ENCODE measurements at regions not wholly inside any gene's neighbourhood (a gene's known extent, or its start where the extent isn't known, plus 50 kb on each side); places are given as distances from the start of the nearest gene placed in this dataset.

- H3K9me2 ChIP-seq (replicated peaks; ENCODE audit: control insufficient read depth, low read length): no peaks in the 10 kb centered on the region
- H3K4me3 ChIP-seq (ENCODE audit: low read length): no peak overlapping the region
- no peaks in the 10 kb centered on the region for H3K4me1 ChIP-seq (ENCODE audit: control insufficient read depth, low read length)
- no peak for TF ChIP-seq EZH2phosphoT487 (IDR thresholded peaks at IDR 0.05; ENCODE audit: borderline replicate concordance, low read length)
- TF ChIP-seq, protein P1, sequence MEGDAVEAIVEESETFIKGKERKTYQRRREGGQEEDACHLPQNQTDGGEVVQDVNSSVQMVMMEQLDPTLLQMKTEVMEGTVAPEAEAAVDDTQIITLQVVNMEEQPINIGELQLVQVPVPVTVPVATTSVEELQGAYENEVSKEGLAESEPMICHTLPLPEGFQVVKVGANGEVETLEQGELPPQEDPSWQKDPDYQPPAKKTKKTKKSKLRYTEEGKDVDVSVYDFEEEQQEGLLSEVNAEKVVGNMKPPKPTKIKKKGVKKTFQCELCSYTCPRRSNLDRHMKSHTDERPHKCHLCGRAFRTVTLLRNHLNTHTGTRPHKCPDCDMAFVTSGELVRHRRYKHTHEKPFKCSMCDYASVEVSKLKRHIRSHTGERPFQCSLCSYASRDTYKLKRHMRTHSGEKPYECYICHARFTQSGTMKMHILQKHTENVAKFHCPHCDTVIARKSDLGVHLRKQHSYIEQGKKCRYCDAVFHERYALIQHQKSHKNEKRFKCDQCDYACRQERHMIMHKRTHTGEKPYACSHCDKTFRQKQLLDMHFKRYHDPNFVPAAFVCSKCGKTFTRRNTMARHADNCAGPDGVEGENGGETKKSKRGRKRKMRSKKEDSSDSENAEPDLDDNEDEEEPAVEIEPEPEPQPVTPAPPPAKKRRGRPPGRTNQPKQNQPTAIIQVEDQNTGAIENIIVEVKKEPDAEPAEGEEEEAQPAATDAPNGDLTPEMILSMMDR (IDR thresholded peaks at IDR 0.05; ENCODE audit: low read depth, low read length, poor library complexity, severe bottlenecking): no peak
- H4K20me1 ChIP-seq (ENCODE audit: control insufficient read depth, insufficient read depth, low read depth, low read length): no peaks in the 10 kb centered on the region
- H3K9me3 ChIP-seq (ENCODE audit: control insufficient read depth, insufficient read depth, low read length): no peaks in the 10 kb centered on the region
- no peak overlapping the region for H3K4me2 ChIP-seq (ENCODE audit: low read length)
- H3F3A ChIP-seq (ENCODE audit: control insufficient read depth, insufficient read depth): no peaks in the 10 kb centered on the region
- no peaks in the 10 kb centered on the region for H3K27me3 ChIP-seq (ENCODE audit: control insufficient read depth, low read length)
- H3K79me2 ChIP-seq (ENCODE audit: control insufficient read depth, low read length): no peaks in the 10 kb centered on the region
- H3K27ac ChIP-seq (ENCODE audit: low read depth, low read length): no peak overlapping the region
- H3K36me3 ChIP-seq (ENCODE audit: control insufficient read depth, low read length): no peaks in the 10 kb centered on the region
Observed at GRCh38 chr9:80883826-80884579, 805.3 kb downstream of the TLE1 start.

DNA sequence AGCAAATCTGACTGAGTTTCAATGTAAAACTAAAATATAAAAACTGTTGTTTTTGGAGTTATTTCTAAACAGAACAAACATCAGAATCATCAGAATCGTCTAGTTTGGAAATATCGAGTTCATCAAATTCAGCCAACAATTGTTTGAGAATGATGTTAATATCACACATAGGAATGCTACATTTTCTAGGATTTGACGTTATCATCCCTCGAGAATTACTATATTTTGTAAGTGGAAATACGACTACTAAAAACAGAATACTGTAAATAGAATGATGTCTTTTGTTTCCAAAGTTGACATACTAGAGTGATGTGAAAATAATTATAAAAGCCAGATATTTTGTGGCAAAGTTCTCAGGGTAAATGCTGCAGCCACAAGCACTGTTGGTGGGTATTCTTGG, 805.9 kb downstream of the TLE1 start:
- no peaks in the 10 kb centered on the region for H4K20me1 ChIP-seq (ENCODE audit: control insufficient read depth, insufficient read depth, low read depth, low read length)
- H3K4me1 ChIP-seq (ENCODE audit: control insufficient read depth, low read length): no peaks in the 10 kb centered on the region
- H3K79me2 ChIP-seq (ENCODE audit: control insufficient read depth, low read length): no peaks in the 10 kb centered on the region
- H3K9me2 ChIP-seq (replicated peaks; ENCODE audit: control insufficient read depth, low read length): no peaks in the 10 kb centered on the region
- H3K36me3 ChIP-seq (ENCODE audit: control insufficient read depth, low read length): no peaks in the 10 kb centered on the region
- H3K27me3 ChIP-seq (ENCODE audit: control insufficient read depth, low read length): no peaks in the 10 kb centered on the region
- H3K4me2 ChIP-seq (ENCODE audit: low read length): no peak overlapping the region
- no peaks in the 10 kb centered on the region for H3F3A ChIP-seq (ENCODE audit: control insufficient read depth, insufficient read depth)
- no peaks in the 10 kb centered on the region for H3K9me3 ChIP-seq (ENCODE audit: control insufficient read depth, insufficient read depth, low read length)
- H3K4me3 ChIP-seq (ENCODE audit: low read length): no peak overlapping the region
- no peak overlapping the region for H3K27ac ChIP-seq (ENCODE audit: low read depth, low read length)
- TF ChIP-seq, protein P1 (IDR thresholded peaks at IDR 0.05; ENCODE audit: low read depth, low read length, poor library complexity, severe bottlenecking): no peak
- no peak for TF ChIP-seq EZH2phosphoT487 (IDR thresholded peaks at IDR 0.05; ENCODE audit: borderline replicate concordance, low read length)

GRCh38 chr9:80881940-80882339, 807.4 kb downstream of the TLE1 start:
- H3K4me3 ChIP-seq (ENCODE audit: low read length): no peak overlapping the region
- no peaks in the 10 kb centered on the region for H3K9me2 ChIP-seq (replicated peaks; ENCODE audit: control insufficient read depth, low read length)
- no peaks in the 10 kb centered on the region for H3K27me3 ChIP-seq (ENCODE audit: control insufficient read depth, low read length)
- no peak for TF ChIP-seq EZH2phosphoT487 (IDR thresholded peaks at IDR 0.05; ENCODE audit: borderline replicate concordance, low read length)
- TF ChIP-seq, protein P1 (IDR thresholded peaks at IDR 0.05; ENCODE audit: low read depth, low read length, poor library complexity, severe bottlenecking): no peak
- no peaks in the 10 kb centered on the region for H3K36me3 ChIP-seq (ENCODE audit: control insufficient read depth, low read length)
- no peaks in the 10 kb centered on the region for H3F3A ChIP-seq (ENCODE audit: control insufficient read depth, insufficient read depth)
- no peak overlapping the region for H3K4me2 ChIP-seq (ENCODE audit: low read length)
- H3K9me3 ChIP-seq (ENCODE audit: control insufficient read depth, insufficient read depth, low read length): no peaks in the 10 kb centered on the region
- no peak overlapping the region for H3K27ac ChIP-seq (ENCODE audit: low read depth, low read length)
- no peaks in the 10 kb centered on the region for H4K20me1 ChIP-seq (ENCODE audit: control insufficient read depth, insufficient read depth, low read depth, low read length)
- H3K79me2 ChIP-seq (ENCODE audit: control insufficient read depth, low read length): no peaks in the 10 kb centered on the region
- no peaks in the 10 kb centered on the region for H3K4me1 ChIP-seq (ENCODE audit: control insufficient read depth, low read length)
